Renal pelvis (tissue), 1 donor: ENCODE measurements at regions not wholly inside any gene's neighbourhood (a gene's known extent, or its start where the extent isn't known, plus 50 kb on each side); places are given as distances from the start of the nearest gene placed in this dataset.
"Not testable (repeated sequence)": the region's sequence is repeated elsewhere in the genome, so short reads cannot be mapped to it uniquely, and the experiment has no call there.

Source experiments
- DNase-seq: peaks from one replicate; pipeline ENCODE4 v3.0.0-alpha.2; 2013

- no peak for DNase-seq
Observed at GRCh38 chr3:20729185-20729584, 543.2 kb upstream of the SGO1 start.

GRCh38 chr3:20726786-20727185 is 540.8 kb upstream of the SGO1 start:
- DNase-seq = no peak

- no peak for DNase-seq
Observed at GRCh38 chr3:20724241-20724640, 538.2 kb upstream of the SGO1 start.

- DNase-seq = not testable (repeated sequence)
Observed at GRCh38 chr3:20716425-20716824, 530.4 kb upstream of the SGO1 start.

GRCh38 chr3:20701641-20702040 is 515.6 kb upstream of the SGO1 start:
- DNase-seq = no peak

GRCh38 chr3:20700714-20701113 is 514.7 kb upstream of the SGO1 start:
- no peak for DNase-seq

- DNase-seq = no peak
Observed at GRCh38 chr3:20698896-20699295, 512.9 kb upstream of the SGO1 start.

- DNase-seq = no peak
Observed at GRCh38 chr3:20696388-20697150, 510.6 kb upstream of the SGO1 start.

- DNase-seq = no peak
Observed at GRCh38 chr3:20692675-20693074, 506.7 kb upstream of the SGO1 start.

- DNase-seq = no peak
Observed at GRCh38 chr3:20683910-20684309, 497.9 kb upstream of the SGO1 start.

- no peak for DNase-seq
Observed at GRCh38 chr3:20682573-20682972, 496.6 kb upstream of the SGO1 start.

- DNase-seq = no peak
Observed at GRCh38 chr3:20680990-20681628, 495.1 kb upstream of the SGO1 start.

- no peak for DNase-seq
Observed at GRCh38 chr3:20673866-20674265, 487.9 kb upstream of the SGO1 start.

GRCh38 chr3:20669675-20670074 is 483.7 kb upstream of the SGO1 start:
- DNase-seq = no peak

GRCh38 chr3:20669184-20669583 is 483.2 kb upstream of the SGO1 start:
- DNase-seq = no peak

GRCh38 chr3:20668411-20668810 is 482.4 kb upstream of the SGO1 start:
- DNase-seq = no peak

- no peak for DNase-seq
Observed at GRCh38 chr3:20666091-20666490, 480.1 kb upstream of the SGO1 start.

- DNase-seq = no peak
Observed at GRCh38 chr3:20658491-20658890, 472.5 kb upstream of the SGO1 start.

GRCh38 chr3:20657560-20657959 is 471.6 kb upstream of the SGO1 start:
- no peak for DNase-seq

- DNase-seq = no peak
Observed at GRCh38 chr3:20652231-20652986, 466.4 kb upstream of the SGO1 start.

- DNase-seq = no peak
Observed at GRCh38 chr3:20648921-20649381, 462.9 kb upstream of the SGO1 start.

GRCh38 chr3:20648294-20648693 is 462.3 kb upstream of the SGO1 start:
- DNase-seq = no peak

- DNase-seq = no peak
Observed at GRCh38 chr3:20646425-20646824, 460.4 kb upstream of the SGO1 start.
